HK-2 (cell line): ENCODE measurements at regions not wholly inside any gene's neighbourhood (a gene's known extent, or its start where the extent isn't known, plus 50 kb on each side); places are given as distances from the start of the nearest gene placed in this dataset.

Experiments
- DNase-seq: peaks from one replicate; pipeline ENCODE4 v3.0.0-alpha.2; 2018; ENCODE audit not compliant: unreplicated experiment

GRCh38 chr5:88144219-88145001 is 124.2 kb downstream of the TMEM161B start:
- no peak for DNase-seq

GRCh38 chr5:88143693-88144218 is 124.9 kb downstream of the TMEM161B start:
- DNase-seq, result no peak

GRCh38 chr5:88142886-88143692 is 125.6 kb downstream of the TMEM161B start:
- no peak for DNase-seq

- DNase-seq, result no peak
Measured at GRCh38 chr5:88142636-88142885, 126.1 kb downstream of the TMEM161B start.

- DNase-seq, result peak; percentile 94
Measured at GRCh38 chr5:88140856-88141752, 127.5 kb downstream of the TMEM161B start.

GRCh38 chr5:88140396-88140855 is 128.2 kb downstream of the TMEM161B start:
- no peak for DNase-seq

- DNase-seq, result no peak
Measured at GRCh38 chr5:88130211-88130815, 138.3 kb downstream of the TMEM161B start.

- DNase-seq, result no peak
Measured at GRCh38 chr5:88128813-88129212, 139.8 kb downstream of the TMEM161B start.

GRCh38 chr5:88119535-88120125 is 149.0 kb downstream of the TMEM161B start:
- DNase-seq, result no peak

- DNase-seq, result no peak
Measured at GRCh38 chr5:88118179-88118578, 150.5 kb downstream of the TMEM161B start.

GRCh38 chr5:88117546-88117945 is 151.1 kb downstream of the TMEM161B start:
- no peak for DNase-seq

- DNase-seq, result no peak
Measured at GRCh38 chr5:88116396-88116795, 152.2 kb downstream of the TMEM161B start.

GRCh38 chr5:88115211-88115610 is 153.4 kb downstream of the TMEM161B start:
- DNase-seq, result no peak

GRCh38 chr5:88113429-88113828 is 155.2 kb downstream of the TMEM161B start:
- DNase-seq, result no peak

GRCh38 chr5:88109818-88110217 is 158.8 kb downstream of the TMEM161B start:
- no peak for DNase-seq

GRCh38 chr5:88108490-88109279 is 160.0 kb downstream of the TMEM161B start:
- DNase-seq, result no peak

GRCh38 chr5:88094906-88095496 is 173.6 kb downstream of the TMEM161B start:
- DNase-seq, result no peak

GRCh38 chr5:88094403-88094802 is 174.2 kb downstream of the TMEM161B start:
- no peak for DNase-seq

GRCh38 chr5:88093765-88094164 is 174.9 kb downstream of the TMEM161B start:
- DNase-seq, result no peak
